GM18502 (cell line): ENCODE measurements at regions not wholly inside any gene's neighbourhood (a gene's known extent, or its start where the extent isn't known, plus 50 kb on each side); places are given as distances from the start of the nearest gene placed in this dataset.
"Not testable (repeated sequence)": the region's sequence is repeated elsewhere in the genome, so short reads cannot be mapped to it uniquely, and the experiment has no call there.

Experiments
- ATAC-seq: cut with Tn5 transposase; IDR thresholded peaks from one replicate; pipeline ENCODE4 v1.9.1; 2021; ENCODE audit warnings: mild to moderate bottlenecking; ENCODE audit not compliant: unreplicated experiment, poor library complexity

DNA sequence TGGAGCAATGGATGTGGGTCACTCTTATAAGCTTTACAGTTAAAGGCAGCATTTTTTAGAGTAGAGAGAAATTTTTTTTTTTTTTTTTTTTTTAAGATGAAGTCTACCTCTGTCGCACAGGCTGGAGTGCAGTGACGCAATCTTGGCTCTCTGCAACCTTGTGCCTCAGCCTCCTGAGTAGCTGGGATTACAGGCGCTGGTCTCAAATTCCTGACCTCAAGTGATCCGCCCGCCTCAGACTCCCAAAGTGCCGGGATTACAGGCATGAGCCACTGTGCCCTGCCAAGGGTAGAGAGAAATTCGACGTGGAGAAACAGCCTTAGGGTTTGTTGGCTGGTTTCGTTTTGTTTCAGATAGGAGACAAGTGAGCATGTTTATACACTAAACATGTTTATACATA, 594.2 kb upstream of the ADAMTS5 start:
- ATAC-seq, result no peak

GRCh38 chr21:27557356-27557755, 590.5 kb upstream of the ADAMTS5 start:
- no peak for ATAC-seq

DNA sequence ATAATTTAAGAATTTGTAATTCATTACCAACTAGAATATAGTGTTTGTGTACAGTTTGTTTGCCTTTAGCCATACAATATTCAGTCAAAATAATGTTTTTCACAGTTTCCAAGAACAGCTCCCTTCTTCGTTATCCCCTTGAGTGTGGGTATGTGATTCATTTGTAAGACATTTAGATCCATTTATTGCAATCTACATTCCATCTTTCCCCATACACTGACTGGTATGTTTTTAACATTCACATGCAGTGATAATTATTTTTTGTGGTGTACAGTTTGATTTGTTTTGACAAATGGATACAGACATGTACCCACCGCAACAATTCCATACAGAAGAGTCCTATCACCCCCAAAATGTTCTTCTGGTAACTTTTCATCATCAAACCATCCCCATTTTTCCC, 589.1 kb upstream of the ADAMTS5 start:
- ATAC-seq, result no peak

DNA sequence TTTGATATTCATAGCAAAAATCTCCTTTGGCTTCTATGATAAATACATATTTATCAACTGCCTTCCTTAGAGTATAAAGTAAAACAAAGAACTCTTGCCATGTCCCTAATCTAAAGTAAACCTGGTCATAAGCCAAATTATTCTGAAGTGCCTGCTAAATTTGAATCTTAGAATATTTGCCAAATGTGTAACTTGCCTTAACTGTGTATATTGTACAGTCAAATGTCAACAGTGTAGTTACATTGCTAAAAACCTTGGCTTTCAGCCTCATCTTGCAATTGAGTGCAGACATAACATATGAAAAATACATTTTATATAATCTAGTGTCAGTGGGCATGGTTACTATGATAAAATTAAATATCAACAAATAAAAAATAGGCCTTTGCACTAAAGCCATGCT, 583.4 kb upstream of the ADAMTS5 start:
- ATAC-seq, result no peak

DNA sequence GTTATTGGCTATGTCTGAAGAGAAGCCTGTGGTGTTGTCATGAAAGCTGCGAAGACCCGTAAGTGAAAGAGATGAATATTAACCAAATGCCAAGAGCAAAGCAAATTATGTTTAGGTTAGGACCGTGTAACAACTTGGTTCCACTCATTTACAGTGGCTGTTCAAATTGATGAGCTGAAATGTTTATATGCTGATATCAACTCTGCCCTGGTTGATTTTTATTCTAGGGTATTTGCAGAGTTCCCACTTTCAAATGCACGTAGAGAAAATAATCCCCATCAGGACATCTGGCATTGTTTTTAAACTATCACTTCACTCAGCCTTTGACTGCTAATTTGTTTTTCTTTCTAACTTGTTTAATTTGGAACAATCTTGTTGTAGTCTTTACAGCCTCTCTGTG, 581.6 kb upstream of the ADAMTS5 start:
- no peak for ATAC-seq

DNA sequence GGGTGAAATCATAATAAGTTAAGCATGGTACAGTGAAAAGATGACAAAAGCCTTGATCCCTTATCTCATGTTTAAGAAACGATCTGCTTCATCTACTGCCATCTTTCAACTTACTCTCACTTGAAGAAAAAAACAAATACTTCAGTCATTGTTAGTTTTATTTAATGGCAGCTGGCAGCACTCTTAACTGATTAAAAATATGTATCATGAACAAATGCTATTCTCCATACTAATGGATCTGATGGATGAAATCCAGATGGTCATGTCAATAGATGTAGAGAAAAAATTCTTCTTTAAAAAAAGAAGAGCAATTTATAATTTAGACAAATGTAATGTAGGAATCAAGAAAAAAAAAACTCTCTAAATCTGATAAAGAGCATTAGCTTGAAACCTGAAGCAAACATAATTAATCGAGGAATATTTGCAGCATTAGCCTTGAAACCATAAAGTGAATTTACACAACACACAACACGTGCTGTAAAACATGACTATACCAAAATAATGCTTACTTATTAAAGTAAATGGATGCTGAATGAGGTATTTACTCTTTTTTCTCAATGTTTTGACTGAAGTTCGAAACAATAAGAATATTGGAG, 579.0 kb upstream of the ADAMTS5 start:
- no peak for ATAC-seq

DNA sequence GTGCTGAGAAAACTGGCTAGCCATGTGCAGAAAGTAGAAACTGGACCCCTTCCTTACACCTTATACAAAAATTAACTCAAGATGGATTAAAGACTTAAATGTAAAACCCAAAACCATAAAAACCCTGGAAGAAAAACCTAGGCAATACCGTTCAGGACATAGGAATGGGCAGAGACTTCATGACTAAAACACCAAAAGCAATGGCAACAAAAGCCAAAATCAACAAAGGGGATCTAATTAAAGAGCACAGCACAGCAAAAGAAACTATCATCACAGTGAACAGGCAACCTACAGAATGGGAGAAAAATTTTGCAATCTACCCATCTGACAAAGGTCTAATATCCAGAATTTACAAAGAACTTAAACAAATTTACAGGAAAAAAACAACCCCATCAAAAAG, 575.2 kb upstream of the ADAMTS5 start:
- ATAC-seq, result not testable (repeated sequence)

- ATAC-seq, result no peak
These were observed 569.4 kb upstream of the ADAMTS5 start for GRCh38 chr21:27536319-27536718.

- no peak for ATAC-seq
These were observed 568.3 kb upstream of the ADAMTS5 start for GRCh38 chr21:27535188-27535587.

DNA sequence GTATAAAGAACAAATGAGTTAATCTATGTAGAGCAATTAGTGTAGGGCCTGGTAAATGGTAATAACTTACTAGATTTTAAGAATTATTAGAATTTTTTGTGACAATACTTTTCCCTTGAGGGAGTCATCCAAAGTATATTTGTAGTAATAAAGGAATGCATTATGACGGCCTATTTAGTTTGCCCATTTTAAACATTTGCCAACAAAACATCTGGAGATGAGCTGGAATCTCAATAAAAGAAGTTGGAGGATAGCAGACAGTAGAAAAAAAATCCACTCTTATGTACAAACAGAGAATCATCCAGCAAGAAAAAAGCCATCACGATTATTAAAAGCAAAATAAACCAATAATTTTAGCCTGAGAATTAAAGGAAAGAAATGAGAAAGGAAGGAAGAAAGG, 567.3 kb upstream of the ADAMTS5 start:
- no peak for ATAC-seq

GRCh38 chr21:27532076-27532475, 565.2 kb upstream of the ADAMTS5 start:
- no peak for ATAC-seq

DNA sequence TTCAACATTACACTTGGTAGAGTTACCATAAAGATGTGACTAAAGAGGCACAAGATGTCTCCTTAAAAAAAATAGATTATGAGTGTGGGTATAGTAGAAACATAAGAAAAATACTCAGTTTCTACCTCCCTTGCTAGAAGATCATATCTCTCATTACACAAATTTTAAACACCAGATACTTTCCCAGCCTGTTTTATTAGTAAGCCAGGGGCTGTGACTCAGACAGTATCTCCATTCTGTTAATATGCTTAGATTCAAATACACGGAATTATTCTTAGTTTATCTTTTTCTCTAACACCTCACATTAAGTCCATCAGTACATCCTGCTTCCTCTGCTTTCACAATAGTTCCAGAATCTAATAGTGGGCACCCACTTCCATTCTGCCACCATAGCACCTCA, 561.8 kb upstream of the ADAMTS5 start:
- no peak for ATAC-seq

DNA sequence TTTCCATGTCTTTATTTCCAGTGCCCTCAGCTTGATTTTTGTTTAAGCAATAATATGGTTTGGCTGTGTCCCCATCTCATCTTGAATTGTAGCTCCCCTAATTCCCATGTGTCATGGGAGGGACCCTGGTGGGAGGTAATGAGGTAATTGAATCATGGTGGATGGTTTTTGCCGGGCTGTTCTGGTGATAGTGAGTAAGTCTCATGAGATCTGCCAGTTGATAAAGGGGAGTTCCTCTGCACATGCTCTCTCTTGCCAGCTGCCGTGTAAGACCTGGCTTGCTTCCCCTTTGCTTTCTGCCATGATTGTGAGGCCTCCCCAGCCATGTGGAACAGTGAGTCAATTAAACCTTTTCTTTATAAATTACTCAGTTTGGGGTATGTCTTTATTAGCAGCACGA, 559.6 kb upstream of the ADAMTS5 start:
- ATAC-seq, result no peak

GRCh38 chr21:27525780-27526179, 558.9 kb upstream of the ADAMTS5 start:
- no peak for ATAC-seq

- no peak for ATAC-seq
These were observed 552.5 kb upstream of the ADAMTS5 start for GRCh38 chr21:27519361-27519760.

GRCh38 chr21:27517177-27517576, 550.3 kb upstream of the ADAMTS5 start:
- ATAC-seq, result not testable (repeated sequence)

DNA sequence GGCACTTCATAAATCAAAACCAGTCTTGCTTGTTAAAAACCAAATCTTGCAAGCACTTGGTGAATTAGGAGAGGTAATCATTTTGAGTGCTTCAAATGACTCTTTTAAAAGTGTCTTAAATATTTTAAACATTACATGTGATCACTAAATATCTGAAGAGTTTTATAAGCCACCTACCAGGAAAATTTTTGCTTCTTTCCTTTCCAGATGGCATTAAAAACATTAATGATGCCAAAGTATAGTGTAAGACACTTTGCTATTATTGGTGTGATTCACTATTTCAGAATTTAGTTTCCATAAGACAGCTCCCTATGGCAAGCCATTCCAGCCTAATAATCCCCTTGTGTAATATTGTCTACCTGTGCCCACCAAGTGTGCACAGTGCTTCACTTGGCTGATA, 548.8 kb upstream of the ADAMTS5 start:
- ATAC-seq, result no peak

DNA sequence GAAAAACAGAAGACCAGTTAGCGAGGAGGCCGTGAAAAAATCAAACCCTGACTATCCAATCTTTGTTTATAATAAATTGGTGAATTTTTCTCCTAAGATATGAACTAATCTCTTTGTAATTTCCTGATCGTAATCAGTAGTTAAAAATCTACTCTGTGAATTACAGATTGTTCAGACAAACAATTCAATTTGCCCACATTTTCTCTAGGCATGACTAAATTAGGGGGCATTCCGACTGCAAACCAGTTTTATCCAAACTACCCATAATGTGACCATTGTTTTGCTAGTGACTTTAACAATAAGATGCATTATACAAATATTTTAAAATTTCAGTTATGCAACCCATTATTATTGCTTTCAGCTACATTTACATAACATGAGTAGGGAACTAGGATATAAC, 546.9 kb upstream of the ADAMTS5 start:
- ATAC-seq, result no peak

GRCh38 chr21:27513016-27513415, 546.1 kb upstream of the ADAMTS5 start:
- no peak for ATAC-seq

GRCh38 chr21:27511233-27511632, 544.3 kb upstream of the ADAMTS5 start:
- no peak for ATAC-seq

DNA sequence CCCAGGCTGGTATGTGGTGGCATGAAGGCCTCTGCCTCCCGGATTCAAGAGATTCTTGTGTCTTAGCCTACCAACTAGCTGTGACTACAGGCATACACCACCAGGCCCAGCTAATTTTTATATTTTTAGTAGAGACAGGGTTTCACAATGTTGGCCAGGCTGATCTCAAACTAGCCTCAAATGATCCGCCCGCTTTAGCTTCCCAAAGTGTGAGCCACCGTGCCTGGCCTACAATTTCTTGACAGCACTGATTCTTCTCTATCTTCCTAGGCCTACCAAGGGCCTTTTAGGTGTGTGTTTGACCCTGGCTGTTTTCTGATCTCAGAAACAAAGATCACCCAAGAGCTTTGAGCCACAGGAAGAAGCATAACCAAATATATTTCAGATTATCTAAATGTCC, 540.8 kb upstream of the ADAMTS5 start:
- ATAC-seq, result no peak

DNA sequence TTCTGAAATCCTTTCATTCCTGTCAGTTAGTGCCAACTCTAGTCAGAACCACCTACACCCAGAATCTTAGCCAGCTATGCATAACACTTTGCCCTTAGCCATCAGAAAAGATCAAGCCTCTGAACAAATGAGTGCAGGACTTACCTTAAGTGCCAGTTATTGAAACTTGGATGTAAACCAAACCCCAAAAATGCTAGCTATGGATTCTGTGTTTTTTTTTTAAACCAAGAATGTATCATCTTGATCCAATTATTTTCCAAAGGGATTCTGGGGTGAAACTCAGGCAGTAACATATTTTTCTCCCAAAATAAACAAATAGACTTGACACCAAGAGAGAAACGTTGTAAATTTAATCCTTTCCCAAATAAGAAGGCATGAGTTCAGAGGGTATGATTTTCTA, 538.6 kb upstream of the ADAMTS5 start:
- no peak for ATAC-seq

DNA sequence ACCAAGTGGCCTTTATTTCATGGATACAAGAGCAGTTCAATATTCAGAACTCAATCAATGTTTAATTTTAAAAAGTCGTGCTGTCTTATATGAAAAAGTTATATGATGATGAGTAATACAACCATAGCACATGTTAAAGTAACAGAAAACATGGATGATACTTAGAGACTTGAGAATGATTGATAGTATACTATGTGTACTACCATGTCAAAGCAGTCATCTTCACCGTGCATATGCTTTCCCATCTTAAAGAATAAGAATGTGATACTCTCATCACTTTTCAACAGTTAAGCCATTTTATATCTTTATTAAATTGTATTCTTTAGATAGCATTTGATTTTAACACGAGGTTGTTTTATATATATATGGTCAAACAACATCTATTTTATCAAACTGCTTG, 535.9 kb upstream of the ADAMTS5 start:
- ATAC-seq, result no peak
